ENCODE measurements at regions not wholly inside any gene's neighbourhood (a gene's known extent, or its start where the extent isn't known, plus 50 kb on each side); places are given as distances from the start of the nearest gene placed in this dataset.
A peak's percentile ranks its signal among the peaks of the same experiment; 100 is the strongest.

DNA sequence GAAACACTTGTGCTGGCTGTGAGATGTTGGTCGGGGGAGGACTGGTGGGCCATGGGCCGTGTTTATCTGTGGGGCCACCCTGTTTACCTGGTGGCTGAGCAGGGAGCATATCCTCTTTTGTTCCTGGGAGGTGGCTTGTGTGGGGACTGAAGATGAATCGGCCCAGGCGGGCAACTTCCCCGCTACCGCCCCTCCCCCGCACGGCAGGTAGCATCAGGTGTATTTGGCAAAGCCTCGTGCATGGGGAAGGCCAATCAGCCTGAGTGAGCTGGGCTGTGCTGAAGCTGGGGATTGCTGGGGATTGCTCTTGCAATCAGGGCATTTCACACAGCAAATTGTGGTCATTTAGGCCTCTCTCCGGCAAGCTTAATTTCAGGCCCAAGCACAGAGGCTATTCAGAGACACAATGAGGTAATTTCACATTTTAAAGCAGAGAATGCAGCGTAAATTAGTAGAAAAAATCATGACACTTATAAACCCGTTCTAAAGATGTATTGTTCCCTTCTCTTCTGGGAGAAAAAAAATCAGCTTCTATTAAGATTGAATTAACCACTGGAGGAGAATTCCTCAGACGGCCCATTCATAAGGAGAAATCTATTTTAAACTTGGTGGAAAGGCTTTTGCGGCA is 197.7 kb upstream of the POU3F1 start:
- no peak for DNase-seq

DNA sequence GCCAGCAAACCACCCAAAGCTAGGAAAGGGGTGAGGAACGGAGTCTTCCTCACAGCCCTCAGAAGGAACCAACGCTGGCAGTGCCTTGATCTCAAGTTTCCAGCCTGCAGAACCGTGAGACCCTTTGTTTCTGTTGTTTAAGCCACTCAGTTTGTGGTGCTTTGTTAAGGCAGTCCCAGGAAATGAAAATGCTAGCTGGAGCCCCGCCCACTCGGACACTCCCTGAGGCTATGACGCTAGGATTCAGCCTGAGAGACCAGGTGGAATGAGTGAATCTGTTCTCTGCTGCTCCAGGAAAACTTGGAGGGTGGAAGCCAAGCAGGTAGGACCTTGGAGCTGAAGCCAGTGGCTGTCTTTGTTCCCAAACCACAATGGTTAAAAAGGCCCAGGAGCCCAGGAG is 196.5 kb upstream of the POU3F1 start:
- DNase-seq, result no peak

DNA sequence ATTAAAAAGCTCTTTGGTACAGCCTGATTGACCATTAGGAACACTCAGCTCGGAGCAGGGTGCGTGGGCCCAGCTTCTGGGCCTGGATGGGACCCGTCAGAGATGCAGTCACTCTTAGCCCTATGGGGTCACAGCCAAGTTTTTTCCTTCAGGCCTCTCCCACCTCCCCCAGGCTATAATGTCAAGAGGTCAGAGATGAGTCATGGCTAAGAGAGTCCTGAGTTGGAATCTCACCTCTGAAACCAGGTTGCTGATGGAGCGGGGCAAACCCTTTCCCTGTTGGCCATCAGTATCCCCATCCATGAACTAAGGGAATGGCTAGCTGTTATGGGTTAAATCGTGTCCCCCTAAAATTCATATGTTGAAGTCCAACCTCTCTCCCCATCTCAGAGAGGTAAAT is 195.9 kb upstream of the POU3F1 start:
- DNase-seq, result no peak

DNA sequence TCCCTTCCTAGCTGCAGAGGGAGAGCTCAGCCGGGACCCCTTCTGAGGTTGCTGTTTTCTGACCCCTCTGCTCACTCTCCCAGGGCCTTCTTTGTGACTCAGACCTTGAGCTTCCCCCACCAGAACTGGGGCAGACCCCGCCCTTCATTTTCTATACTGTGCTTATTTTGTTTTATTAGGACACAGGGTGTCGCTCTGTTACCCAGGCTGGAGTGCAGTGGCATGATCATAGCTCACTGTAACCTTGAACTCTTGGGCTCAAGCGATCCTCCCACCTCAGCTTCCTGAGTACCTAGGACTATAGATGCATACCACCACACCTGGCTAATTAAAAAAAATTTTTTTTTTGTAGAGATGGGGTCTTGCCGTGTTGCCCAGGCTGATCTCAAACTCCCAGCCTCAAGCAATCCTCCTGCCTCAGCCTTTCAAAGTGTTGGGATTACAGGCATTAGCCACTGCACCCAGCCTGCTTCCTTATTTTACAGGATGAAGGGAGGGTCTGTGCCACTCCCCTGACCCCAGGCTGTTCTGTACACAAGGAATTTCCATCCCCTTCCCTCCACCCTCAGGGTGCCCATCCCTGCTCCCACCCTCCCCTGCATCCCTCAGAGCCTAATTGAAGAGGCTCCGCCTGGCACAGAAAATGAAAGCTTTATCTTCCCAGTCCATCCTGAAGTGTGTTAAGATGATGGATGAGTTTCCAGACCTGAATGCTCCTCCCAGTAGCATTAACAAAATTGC is 195.2 kb upstream of the POU3F1 start:
- no peak for DNase-seq

DNA sequence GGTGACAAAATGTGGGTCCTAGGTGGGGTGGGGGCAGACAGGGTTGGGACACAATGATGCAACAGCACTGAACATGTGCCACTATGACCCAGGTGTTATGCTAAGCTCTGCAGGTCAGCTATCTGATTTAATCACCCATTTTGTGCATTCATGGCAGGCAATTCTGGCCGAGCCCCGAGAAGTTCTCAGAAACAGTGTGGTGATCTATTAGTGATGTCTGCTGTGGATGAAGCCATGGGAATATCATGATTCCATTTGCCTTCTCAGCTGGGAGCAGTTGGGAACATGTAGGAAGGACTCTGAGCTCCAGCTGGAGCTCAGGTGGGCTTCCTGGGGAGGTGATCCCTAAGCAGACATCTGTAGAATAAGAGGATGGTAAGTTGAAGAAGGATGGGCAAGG is 194.0 kb upstream of the POU3F1 start:
- DNase-seq, result no peak

DNA sequence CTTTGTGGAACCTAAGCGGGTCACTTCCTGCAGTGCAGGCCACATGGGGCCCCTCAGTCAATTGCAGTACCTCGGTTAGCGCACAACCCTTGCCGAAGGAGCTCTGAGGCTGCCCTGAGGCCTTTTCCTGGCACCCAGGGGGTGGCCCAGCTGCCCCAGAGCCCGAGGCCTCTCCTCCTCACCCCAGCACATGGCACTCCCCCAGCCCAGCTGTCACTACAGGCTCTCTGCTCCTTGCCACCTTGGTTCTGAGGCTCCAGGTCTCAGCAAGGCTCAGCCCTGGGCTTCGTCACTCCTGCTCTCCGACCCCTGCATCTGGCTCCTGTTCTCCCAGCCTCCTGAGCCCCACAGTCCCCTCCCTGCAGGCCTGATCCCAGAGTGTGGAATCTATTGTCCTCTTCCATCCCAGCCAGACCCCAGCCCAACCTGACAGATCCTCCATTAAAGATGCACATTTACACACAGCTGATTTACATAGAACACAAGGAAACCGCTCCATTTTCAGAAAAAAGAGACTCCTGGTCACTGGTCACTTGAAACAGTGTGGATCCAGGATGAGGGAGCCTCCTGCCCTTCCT is 192.8 kb upstream of the POU3F1 start:
- peak; percentile 86 for DNase-seq

DNA sequence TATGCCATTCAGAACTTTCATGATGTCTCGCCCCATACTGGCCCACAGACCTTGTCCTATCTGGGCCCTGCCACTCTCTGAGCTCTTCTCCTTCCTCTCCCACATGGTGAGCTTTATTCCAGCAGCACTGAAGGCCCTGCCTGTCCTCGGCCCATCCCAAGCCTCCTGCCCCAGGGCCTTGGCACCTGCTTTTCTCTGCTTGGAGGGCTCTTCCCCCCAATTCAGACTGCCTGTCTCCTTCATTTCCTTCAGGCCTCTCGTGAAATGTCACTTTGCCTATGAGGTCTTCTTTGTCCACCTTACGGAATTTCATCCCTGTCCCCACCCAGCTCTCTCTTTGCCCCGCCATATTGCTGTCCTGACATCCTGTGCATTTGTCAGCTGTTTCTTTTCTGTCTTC is 191.7 kb upstream of the POU3F1 start:
- no peak for DNase-seq

DNA sequence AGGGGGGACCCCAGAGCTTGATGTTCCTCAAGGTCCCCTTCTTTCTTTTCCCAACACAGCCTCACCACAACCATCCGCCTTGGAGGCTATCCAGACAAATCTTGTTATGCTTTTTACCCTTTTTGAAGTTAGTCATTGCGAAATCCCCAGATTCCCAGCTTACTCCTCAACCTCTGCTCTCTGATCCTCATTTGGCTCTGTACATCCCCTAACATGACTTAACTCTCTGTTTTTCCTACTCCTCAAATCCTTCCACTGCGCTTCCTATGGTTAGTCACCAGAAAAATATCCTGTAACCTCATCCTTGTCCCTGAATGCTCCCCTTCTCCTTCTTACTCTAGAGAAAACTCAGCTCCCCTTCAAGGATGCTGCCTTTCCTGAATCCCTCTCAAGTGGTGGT is 189.1 kb upstream of the POU3F1 start:
- no peak for DNase-seq

DNA sequence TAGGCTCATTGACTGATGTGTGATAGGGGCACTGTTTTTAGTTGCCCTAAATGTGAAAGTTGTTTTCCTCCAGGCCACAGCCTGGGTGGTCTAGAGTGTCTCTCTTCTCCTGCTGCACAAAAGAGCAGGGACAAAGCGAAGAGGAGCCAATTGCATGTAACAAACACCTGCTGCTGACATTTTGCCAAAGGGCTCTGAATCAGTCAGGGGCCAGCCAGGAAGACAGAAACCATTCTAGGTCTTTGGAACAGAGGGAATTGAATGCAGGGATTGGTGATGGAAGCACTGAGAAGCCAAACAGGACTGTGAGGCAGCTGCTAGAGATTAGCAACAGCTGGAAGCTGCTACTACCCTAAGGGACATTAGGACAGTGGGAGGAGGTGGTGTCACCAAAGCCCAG is 185.3 kb upstream of the POU3F1 start:
- DNase-seq, result no peak

DNA sequence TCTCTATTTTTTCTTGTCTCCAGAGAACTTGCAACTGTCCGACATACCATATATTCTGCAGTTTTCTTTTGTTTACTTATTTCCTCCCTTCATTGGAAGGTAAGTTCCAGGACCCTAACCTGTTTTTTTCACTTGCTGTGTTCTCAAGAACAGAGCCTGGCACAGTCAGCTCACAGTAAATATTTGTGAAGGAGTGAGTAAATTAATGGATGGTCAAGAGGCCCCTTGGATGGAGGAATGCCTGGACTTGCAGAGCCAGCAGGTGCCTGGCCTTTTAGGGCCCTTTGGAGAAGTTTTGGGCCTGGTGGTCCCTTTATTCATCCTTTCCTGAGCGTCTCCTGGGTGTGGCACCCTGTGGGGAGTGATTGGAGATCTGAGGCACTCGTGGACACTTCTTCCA is 182.1 kb upstream of the POU3F1 start:
- DNase-seq, result no peak

DNA sequence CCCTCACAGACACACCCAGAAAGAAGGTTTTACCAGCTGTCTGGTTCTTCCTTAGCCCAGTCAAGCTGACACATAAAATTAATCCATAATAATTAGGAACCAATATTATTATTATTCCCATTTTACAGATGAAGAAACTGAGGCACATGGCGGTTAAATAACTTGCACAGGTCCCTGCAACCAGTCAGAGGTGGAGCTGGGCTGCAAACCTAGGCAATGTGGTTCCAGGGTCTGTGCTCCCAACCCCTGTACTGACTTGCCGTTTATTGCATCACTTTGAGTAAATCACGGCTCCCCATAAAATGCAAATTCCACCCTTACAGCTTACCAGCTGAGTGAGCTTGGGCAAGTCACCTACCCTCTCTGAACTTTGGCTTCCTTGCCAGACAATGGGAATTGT is 179.2 kb upstream of the POU3F1 start:
- DNase-seq, result no peak

DNA sequence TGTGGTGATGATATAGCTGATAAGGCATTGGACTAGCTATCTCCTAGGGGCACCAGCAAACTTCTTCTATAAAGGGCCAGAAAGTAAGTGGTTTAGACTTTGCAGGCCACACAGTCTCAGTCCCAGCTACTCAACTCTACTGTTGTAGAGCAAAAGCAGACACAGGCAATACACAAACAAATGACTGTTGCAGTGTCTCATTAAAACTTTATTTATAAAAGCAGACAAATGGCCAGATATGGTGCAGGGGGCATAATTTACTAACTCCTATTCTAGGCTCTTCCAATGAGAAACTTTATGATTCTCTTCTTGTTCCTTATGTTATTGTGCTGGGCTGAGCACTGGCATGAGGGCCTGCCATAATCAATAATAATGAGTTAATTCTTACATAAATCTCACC is 176.8 kb upstream of the POU3F1 start:
- DNase-seq, result no peak

DNA sequence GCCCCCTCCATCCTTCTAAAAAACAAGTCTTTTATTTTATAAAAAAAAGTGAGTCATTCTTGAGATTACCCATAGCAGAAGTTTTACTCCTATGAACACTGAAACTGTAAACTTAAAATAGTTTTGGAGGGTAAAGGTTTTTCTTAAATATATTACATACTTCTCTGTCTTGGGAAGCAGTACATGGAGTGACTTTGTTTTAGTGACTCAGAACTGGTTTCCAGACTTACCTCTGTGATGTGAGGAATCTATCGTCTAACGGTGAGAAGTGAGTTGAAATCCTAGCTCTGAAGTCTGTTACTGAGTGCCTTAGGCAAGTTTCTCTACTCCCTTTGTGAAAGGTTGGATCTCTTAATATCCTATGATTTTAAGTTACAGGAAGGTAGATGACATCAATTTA is 176.3 kb upstream of the POU3F1 start:
- DNase-seq, result no peak

DNA sequence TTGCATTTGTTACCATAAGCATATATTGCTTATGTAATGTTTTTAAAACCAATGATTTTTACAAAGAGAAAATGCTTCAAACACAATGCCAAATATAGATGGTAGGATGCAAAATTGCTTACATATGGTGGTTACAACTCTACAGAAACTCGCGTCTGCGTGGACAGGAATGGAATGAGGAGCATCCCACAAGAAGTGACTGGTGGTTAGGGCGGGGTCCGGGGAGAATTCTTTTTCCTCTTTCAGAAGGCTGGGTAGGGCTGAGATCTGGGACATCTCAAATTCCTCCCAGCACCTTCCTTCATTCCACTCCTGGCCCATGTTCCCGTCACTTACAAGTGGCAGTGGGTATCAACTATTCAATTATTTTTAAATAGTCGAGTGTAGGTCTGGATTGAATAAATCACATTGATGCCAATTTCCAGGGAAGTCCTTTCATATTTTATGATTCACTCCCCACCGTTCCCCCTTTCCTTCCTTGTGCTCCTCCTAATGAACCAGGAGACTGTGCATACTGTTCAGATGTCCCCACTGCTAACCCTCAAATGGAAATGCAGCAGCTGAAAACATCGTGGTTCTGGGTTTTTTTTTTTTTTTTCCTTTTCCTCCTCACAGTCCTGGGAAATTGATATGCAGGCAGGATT is 174.5 kb upstream of the POU3F1 start:
- DNase-seq, result no peak

DNA sequence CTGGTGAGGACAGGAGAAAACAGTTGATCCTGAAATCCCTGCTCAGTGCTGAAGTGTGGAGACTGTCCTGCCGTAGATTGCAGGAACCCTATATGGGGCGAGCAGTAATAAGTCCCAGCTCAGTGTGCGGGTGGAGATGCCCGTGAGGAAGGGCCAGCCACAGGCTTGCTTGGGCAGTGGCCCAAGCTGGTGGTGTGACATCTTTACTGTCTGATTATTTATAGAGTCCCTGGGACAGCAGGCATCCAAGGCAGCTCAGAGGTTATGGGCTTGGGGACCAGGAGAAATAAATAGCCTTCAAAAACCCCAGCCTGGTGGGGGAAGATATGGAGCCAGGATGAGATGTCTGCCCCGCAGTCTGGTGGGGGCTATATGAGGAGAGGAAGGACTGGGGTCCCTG is 170.7 kb upstream of the POU3F1 start:
- no peak for DNase-seq

DNA sequence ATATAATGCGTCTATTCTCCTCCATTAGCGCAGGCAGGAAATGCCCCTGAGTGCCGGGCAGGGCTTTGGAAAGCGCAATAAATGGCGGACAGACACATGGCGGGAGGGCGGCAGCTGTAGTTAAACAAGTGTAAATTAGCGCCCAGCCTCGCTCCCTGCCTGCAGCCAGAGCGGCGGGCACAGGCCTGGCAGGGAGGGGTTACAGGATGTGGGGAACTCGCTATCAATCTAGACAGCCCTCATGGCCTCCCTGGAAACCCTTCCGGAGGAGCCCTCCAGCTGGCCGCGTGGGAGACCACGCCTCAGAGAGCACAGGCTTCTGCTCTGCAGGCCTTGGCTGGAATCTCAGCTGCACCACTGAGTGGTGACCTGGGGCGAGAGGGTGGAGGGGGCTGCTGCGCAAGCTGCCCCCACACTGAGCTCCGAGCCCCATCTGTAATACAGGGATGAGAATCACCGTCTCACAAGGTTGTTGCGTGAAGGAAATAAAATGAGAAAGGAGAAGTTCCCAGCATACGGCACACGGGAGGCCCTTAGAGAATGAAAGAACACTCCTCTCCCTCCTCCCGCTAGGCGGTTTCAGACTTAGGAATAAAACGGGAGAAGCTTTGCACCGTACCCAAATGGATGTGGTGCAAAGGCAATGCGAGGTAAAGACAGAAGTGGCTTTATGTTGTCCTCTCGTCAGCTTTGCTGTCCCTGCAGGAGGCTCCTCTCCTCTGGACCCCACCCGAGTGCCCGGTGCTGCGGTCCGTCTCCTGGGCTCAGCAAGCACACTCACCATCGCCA is 167.2 kb upstream of the POU3F1 start:
- DNase-seq, result no peak

DNA sequence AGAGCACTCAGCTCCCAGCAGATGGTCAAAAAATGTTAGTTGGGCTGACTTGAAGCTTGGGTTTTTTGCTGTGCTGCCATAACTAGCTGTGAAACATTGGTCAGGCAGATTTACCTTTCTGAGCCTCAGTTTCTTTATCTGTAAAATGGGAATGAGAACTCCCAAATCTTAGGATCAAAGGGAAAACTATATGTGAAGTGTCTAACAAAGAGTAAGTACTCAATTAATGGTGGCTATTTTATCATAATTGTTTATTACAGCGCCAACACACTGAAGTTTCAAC is 164.2 kb upstream of the POU3F1 start:
- no peak for DNase-seq

DNA sequence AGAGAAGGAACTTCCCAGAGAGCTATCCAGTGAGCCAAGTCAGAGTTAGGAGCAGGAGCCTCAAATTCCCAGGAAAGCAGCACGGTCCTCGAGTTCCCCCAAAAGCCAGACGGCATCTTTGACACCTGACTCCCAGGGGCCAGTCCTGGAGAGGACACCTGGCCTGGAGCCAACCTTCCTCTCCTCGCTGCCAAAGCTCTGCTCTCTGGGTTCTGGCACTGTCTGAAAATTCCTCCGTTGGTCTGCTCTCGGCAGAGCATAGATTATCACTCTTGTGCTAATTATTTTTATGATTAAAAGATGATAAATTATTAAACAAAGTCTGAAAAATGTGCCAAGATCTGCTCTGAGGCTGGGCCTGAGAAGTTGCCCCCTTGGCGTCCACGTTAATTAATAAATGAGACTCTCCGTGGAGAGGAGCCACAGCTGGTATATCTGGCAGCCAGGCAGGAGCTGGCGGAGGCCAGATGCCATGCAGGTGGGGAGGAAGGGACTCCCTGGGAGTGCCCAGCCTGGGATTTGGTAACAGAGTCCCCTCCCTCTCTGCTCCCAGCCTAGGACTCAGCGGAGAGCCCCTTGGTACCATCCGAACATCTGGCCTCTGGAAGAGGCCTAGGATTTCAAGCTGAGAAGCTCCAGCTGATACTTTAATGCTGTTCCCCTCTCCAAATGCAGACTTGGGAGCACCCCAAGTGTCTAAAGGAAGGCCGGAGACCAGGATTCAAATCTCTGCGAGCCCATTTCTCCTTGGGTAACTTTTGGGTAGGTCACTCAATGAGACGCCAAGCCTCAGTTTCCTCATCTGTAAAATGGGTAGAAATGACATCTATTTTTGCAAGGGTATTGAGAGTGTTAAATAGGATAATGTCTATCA is 163.7 kb upstream of the POU3F1 start:
- peak; percentile 100 for DNase-seq

DNA sequence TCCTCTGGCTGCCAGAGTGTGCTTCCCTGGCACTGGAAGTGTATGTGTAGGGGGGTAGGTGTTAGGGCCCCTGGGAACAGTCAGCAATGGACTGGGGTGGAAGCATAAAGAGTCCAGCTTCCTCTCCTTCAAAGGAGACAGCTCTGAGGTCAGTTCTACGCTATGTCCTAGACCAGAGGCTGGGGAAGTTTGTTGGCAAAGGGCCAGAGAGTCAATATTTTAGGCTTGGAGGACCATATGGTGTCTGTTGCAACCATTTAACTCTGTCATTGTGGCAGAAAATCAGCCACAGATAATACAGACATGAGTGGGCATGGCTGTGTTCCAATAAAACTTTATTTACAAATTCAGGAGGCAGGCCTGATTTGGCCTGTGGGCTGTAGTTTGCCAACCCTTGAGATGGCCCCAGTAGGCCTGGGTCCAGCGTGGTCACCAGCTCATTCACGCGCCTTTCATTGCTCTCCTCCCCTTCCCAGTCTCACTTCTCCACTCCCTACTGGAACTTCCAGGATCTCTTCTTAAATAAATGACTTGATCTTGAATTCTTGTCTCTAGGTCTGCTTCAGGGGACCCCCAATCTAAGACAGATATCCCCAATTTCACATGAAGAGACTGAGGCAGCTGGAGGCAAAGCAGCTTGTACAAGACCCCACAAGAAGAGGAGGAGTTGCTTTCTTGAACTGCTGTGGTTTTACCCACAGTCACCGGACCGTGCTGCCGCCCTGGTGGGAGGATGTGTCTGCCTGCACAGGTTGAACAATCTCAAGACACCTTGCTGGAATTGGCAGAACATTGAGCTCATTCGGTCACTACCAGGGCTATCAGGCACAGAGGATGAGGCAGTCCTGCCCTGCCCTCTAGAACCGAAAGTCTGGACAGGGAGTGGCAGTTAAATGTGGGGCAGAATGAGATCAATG is 162.4 kb upstream of the POU3F1 start:
- DNase-seq, result peak; percentile 99

DNA sequence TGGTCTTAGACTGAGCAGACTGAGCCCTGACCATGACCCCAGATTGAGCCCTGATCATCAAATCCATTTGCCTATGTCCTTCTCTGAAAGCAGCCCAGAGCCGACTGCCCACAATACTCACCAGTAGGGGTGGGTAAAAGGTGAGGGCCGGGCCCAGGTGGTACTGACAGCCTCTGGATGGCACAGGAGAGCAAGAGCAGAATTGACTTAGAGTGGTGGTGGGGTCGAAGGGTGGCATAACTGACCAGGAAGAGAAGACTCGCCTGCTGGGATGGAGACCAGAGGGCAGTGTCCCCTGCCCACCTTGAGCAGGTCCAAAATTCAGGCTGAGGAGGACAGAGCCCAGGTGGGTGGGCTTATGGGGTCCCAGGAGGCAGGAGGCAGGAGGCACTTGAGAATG is 161.3 kb upstream of the POU3F1 start:
- no peak for DNase-seq

DNA sequence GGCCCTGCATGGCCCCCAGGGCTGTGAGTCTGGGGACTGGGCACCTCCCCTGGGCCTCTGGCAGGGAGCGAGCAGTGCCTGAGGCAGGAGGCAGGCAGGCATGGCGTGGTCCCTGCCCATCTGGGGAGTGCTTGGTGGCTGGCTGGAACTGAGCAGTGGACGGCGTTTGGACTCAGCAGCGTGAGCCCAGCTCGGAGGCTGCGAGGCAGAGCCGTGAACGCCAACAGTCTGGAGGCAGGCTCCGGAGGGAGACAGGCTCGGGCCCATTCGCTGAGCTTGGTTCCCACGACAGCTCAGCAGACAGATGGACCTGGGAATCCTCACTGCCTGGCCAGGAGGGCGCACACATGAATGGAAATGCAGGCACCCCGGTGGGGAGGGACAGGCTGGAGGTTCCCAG is 160.7 kb upstream of the POU3F1 start:
- peak; percentile 98 for DNase-seq
